GM19438 (cell line): ENCODE measurements at regions not wholly inside any gene's neighbourhood (a gene's known extent, or its start where the extent isn't known, plus 50 kb on each side); places are given as distances from the start of the nearest gene placed in this dataset.
"Not testable (repeated sequence)": the region's sequence is repeated elsewhere in the genome, so short reads cannot be mapped to it uniquely, and the experiment has no call there.

Source experiments
- ATAC-seq: cut with Tn5 transposase; IDR thresholded peaks from one replicate; pipeline ENCODE4 v1.9.1; 2021; ENCODE audit warnings: low read depth; ENCODE audit not compliant: unreplicated experiment

DNA sequence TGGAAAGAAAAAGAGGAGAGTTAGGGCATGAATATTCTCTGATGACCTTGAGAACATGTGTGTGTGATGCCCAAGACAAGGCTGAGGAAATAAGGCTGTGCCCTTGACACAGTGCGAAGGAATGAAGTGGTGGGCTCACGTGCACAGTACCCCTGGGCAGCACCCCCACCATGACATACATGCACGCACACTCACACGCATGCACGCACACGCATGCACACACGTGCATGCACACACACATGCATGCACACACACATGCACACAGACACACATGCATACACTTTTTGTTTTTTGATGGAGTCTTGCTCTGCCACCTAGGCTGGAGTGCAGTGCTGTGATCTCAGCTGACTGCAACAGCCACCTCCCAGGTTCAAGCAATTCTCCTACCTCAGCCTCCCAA lies 118.1 kb downstream of the GATA3 start:
- ATAC-seq, result no peak

DNA sequence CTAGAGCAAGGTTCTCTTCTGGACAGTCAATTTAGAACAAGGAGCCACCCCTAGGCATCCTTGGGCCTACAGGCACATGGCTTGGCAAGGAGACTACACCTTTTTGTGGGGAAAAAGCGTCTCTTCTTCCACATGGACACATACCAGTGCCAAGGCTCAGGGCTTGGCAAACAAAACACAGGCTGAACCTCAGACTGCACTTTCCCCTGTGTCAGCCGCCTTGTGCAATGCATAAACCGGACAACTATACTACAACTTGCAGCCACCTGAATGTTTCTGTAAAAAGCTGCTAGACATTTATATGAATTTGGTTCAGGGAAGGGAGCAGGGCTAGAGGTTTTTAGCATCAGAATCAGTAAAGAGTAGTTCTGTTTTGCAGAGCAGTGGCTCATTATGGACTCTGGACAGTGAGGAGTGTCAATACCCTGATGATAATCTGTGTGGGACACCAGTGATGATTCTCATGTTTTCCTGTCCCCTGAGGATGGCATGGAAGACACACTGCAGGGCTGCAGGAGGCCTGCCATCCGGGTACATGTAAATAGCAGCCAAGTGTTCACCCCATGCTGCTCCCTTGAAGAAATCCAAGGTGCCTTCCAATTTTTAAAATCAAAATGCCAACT lies 118.9 kb downstream of the GATA3 start:
- ATAC-seq, result no peak

DNA sequence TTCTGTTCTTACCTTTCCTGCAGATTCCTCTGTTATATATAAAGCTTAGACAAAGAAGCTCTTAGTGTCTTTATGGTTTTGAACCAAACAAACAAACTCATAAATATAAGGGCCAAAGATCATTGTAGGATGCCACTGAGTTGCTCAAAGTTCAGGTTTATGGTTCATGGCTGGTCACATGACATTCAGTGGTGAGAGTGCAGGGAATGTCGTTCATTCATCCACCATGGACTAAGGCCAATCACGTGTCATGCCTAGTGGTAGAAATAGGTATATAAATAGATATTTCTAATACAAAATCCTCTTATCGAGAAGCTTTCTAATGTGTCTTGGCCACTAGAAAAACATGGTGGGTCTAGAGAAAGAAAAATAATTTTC lies 119.4 kb downstream of the GATA3 start:
- no peak for ATAC-seq

DNA sequence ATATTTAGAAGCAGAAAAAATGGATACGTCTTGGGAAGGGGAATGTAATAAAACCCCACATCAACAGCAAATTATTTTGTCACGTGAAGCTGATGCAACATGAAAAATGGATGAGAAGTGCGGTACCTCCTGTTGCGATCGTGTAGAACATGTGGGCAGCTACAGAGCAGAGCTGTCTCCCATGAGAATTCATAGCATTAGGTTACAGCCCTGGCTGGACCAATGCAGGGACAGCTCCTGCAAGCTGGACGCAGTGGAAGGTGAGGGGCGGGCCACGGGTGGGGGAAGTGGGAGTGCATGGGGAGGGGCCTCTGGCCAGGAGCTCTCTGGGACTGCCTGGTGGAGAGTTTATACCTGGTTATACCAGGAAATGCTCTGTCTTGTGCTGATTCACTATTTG lies 120.3 kb downstream of the GATA3 start:
- no peak for ATAC-seq

DNA sequence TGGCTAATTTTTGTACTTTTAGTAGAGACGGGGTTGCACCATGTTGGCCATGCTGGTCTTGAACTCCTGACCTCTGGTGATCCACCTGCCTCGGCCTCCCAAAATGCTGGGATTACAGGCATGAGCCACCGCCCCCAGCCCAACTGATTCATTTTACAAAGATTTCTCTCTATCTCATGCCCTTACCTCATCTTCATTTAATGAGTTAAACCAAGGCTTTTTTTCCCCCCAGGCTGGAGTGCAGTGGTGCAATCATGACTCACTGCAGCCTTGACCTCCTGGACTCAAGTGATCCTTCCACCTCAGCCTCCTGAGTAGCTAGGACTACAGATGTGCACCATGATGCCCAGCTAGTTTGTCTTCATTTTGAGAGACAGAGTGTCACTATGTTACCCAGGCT lies 123.0 kb downstream of the GATA3 start:
- not testable (repeated sequence) for ATAC-seq

DNA sequence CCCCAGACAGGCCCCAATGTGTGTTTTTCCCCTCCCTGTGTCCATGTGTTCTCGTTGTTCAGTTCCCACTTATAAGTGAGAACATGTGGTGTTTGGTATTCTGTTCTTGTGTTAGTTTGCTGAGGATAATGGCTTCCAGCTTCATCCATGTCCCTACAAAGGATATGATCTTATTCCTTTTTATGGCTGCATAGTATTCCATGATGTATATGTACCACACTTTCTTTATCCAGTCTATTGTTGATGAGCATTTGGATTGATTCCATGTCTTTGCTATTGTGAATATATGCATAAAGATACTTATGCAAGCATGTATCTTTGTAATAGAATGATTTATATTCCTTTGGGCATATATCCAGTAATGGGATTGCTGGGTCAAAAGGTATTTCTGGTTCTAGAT lies 125.3 kb downstream of the GATA3 start:
- not testable (repeated sequence) for ATAC-seq

DNA sequence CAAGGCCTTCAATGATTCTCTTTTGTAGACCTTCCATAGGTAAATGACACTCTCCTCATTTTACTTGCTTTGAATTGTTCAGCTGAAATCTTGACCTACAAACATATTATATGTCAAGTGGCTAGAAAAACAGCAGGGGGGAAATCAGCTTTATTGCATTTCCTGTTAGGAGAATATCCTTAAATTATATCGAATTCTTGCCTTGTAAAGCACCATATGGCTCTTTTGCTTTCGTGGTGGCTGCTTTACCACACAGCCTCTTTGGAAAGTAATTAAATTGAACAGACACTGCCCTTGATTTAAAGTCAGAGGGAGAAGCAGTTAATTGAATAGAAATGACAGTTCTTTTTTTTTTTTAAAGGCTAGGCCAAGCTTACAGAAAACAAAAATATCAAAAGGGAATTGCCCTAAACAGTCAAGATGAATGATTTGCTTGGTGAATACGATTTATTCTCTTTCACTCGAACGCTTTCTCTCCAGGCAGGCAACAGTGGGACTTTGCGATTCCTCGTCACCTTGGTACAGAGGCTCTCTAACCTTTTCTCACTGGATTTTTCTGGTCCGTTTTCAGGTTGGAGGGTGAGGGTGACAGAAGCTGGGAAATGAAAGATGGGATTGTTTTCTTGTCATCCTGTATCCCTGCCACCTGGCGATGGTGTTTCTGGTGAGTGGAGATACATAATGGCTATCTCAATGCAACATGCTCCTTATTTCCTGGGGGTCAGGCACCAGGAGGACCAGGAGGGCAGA lies 126.0 kb downstream of the GATA3 start:
- ATAC-seq, result no peak

DNA sequence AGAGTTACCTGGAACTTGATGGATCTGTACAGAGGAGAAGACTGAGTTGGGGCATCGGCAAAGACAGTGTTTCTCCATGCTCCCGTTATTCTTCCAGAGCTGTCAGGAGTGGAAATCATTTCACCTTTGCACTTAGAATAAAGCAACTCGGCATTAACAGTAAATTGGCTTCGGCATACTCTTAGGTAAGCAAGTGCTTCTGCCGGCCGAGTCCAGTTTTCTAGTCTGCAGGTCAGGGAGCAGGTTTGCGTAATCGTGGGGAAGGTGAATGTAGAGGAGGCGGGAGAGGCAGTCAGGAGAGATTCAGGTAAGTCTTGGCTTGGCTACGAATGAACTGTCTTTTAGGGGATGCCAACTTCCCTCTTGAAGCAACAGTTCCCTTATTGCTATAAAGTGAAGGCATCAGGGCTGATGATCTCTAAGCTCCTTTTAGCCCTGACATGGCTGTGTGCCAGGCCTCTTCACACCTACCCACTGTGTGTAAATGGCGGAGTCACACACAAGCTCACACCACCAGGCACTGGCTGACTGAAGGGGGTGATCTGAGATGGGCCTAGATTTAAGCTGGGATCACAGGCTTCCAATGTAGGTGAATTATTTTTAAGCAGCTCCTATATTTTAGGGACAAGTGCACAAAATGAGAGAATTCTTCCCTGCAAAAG lies 127.1 kb downstream of the GATA3 start:
- ATAC-seq, result no peak

DNA sequence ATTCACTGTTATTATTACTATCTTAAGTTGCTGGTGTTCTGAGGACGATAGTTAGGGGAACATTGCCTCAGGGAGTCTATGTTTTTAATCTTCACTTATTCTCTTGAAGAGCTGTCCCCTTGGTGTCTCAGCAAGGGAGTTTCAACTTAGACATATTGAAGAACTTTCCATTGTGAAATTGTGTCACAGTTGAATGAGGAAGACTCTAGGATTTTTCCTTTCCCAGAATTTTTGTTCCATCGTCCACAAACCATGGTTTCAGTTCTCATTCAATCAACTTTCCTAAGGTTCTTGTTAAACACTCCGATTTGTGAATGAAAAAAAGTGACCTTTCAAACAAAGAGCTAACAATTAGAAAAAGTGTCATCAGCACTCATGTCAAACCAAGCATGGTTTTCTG lies 128.3 kb downstream of the GATA3 start:
- no peak for ATAC-seq

DNA sequence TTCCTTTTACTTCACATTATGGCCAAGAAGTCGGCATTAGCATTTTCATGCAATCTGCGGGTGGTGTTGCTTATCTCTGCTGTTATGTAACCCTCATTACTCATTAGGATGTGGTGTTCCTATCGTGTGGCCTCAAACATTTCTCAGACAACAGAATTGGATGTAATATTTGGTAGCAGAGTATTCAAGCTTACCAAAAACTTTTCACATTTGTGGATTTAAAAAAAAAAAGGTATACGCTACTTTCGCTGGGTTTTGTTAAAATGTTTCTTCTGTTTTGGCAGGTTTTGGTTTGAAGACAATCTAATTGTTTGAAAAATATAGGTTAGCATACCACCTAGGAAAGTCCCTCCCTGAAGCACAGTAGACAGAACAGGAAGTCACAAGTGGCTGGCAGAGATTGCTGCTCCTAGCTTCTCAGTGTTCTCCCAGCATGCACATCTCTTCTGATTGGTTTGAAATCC lies 128.8 kb downstream of the GATA3 start:
- no peak for ATAC-seq

DNA sequence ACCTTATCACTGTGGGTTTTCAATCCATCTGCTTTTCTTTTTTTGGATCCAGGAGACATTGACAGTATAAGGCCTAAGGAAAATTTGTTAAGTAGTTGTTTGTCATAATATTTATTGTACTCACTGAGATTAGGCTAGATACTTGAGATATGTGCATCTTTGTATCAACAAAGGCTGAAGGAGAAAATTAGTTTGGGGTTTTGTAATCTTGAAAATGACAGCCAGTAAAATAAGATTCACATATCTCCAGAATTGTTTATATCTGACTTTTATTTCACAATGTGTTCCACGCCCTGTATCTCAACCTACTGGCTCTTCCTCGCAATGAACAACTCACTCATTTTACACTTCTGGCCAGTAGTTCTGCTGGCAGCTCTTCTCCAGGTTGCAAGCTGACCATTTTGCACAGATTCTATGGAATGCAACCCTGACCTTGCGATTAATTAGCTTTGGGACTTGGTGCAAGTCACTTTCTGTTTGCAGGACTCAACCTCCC lies 132.7 kb downstream of the GATA3 start:
- ATAC-seq, result no peak

DNA sequence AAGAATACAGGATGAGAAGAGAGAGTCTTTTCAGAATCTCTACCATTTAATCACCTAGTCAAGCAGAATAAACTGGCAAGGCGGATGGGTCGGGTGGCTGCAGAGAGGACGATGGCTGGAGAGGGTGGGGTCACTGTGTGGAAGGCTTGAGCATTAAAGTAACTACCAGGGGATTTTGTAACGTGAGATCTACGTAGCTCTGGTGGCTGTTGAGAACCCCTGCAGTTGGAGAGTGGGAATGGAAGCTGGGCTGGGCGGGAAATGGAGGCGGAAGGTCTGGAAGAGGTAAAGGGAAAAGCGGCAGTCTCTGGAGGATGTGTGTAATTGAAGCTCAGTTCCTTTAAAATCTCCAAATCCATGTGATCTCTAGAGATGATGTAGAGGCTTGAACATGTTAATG lies 135.0 kb downstream of the GATA3 start:
- no peak for ATAC-seq

DNA sequence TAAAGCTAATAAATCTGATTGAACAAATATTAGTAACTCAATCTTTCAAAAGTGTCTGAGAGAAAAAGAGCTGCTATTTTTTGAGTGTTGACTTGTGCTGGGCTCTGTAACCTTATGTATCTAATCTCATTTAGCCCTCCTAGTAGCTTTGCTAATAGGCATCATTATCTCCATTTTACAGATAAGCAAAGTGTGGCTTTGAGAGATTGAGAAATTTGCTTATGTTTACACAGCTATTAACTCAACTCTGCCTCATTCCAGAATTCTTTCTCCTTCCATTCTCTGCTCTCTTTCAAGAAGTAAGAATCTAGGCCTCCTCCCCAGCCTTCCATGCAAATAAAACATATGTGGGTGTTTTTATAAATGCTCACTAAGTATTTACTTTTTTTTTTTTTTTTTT lies 137.8 kb downstream of the GATA3 start:
- ATAC-seq, result no peak

DNA sequence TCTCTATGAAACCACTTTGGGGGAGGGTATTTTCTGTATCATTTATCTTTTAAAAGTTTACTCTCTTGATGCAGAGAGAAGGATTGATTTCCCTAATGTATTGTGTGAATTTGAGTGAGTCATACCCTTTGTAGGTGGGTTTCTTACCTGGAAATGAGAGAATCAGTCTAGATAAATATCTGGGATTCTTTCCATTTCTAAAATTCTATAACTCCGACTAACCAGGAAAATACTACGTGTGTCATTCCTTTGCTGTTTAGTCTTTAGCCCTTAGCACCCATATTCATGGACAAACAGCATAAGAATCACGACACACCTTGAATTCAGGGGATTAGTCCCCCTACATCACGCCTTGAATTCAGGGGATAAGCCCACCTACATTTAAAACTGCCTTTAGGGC lies 139.1 kb downstream of the GATA3 start:
- no peak for ATAC-seq

DNA sequence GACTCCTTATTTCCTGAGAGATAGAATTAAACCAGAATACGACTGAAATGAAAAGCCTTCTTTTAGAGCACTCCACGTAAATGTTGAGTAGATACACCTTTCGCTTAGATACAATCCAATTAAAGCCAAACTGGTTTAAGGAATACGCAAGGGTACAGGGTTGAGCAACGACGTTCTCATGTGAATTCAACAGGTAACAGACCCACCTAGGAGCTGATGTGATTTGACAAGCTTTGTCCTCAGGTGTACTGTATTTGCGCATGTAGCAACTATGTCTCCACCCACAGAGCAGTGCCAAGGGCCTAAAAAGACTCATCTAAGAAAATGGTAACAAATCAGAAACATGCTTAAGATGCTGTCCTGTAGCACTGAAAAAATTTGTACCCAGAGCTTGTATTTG lies 139.6 kb downstream of the GATA3 start:
- no peak for ATAC-seq

DNA sequence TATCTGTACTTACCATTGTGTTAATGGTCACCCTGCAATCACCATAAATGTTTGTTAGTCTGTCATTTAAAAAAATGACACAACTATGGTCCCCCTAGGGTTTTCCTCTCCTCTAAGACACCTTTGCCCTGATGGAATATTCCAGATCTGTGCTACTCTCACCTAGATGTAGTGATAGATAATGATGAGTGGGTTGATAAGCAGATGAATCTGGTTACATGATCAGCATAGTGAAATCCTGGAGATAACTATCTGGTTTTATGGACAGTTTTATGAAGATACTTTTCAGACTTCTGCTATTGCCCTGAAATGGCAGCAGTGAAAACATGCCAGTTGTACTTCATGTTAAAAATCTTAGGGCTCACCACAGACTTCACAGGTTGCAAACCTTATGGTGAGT lies 152.4 kb downstream of the GATA3 start:
- no peak for ATAC-seq

DNA sequence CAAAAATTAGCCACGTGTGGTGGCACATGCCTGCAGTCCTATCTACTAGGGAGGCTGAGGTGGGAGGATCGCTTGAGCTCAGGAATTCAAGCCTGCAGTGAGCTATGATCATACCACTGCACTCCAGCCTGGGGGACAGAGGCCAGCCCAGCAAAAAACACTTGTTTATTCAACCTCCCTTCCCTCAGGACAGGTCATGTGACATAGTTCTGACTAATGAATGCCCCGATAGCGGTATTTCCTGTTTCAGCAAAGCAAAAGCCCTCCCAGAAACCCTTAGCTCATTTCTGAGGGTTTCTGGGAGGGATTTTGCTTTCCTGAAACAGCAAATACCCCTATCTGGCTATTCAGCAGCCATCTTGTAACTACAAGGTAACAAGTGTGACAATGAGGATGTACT lies 157.1 kb downstream of the GATA3 start:
- ATAC-seq, result no peak

DNA sequence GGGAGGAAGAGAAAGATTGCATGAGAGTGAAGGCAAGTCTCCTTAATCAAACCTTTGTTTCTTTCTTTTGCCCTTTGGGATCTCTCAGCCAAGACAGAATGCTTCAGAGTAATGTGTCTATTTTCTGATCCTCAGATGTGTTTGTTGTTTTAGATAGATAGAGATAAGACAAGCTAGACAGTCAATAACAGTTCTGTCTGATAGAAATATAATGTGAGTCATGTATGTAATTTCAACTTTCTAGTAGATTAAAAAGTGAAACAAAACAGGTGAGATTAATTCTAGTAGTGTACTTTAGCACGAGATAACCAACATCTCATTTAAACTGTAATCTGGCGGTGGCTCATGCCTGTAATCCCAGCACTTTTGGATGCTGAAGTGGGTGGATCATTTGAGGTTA lies 159.2 kb downstream of the GATA3 start:
- no peak for ATAC-seq

DNA sequence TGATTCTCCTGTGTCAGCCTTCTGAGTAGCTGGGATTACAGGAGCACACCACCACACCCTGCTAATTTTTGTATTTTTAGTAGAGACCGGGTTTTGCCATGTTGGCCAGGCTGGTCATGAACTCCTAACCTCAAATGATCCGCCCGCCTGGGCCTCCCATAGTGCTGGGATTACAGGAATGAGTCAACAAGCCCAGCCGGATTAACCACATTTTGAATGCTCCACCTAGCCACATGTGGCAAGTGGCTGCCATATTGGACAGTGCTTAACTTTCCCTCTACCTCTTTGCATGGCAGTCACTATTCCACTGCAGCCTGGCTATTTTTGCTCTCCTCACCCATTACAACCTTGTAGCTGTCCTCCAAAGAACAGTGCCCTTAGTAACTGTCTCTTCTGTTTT lies 160.1 kb downstream of the GATA3 start:
- no peak for ATAC-seq

DNA sequence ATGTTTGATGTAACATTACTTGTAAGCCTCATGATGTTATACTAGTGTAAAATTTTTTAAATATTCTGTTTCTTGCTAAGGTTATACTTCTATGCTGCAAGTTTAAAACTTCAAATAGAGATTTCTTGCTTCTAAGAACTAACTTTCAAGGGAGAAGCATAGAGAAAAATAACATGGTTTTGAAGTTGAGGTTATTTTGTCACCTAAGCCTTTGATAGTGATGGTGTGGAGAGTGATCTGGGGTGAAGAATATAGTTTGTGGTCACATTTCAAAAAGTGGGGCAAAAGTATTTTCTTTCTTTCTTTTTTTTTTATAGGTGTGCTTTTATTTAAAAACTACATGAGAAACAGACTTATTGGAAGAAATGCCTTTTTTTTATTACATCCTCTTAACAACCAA lies 162.4 kb downstream of the GATA3 start:
- ATAC-seq, result no peak

DNA sequence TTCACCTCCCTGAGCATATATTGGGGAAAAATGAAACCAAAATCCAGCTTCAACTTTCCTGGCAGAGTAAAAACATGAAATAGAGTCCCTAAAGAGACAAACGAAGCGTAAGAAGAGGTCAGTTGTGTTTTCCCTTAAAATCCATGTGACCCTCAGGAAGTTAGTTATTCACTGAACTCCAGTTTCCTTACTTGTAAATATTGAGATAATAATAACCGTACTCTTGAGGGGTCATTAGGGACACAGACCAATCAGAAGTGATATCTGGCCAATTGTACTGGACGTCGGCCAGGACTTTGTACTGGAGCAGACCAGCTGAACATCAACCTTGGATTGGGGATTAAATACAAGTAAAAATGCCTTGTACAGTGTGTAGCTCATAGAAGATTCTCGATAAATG lies 167.0 kb downstream of the GATA3 start:
- no peak for ATAC-seq

DNA sequence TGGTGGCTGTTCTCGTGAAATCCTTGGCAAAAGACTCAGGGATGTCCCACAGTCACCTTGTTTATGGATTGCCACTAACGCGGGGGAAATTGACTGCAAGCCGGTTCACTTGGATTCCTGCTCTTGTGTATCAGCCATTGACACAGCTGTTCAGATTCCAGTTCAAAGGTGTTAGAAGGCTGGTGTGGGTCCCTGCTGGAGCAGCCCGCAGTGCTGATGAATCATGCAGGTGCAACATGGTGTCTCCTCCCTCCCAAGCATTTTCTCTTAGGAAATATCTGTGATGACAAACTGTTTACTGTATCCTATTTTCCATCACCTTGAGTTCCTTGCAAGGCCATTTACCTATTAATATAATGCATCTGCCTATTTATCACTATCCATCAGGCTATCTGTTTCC lies 170.1 kb downstream of the GATA3 start:
- ATAC-seq, result no peak
